ENCODE measurements at regions not wholly inside any gene's neighbourhood (a gene's known extent, or its start where the extent isn't known, plus 50 kb on each side); places are given as distances from the start of the nearest gene placed in this dataset.

DNA sequence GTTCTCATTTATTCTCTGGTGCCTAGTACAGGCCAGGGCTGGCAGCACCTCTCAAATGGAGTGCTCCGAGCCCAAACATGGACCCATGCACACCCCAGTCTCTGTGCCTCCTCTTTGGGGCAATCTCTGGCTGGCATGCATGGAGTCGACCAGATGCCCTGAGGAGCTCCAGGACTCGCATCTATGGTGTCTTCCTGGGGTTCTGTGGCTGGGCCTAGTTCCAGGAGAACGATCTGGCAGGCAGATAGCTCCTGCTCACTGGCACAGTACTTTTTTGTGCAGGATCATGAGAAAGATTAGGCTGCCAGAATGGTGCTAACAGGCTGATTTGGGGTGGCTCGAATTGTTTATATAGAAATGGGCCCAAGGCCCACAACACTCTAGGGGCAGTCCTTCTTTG lies 72.0 kb upstream of the PJA1 start:
- Histone ChIP-seq H3K36me3 (ENCODE audit: control insufficient read depth, insufficient read depth, low read length) (no peaks in the 10 kb centered on the region), H3K4me3 (ENCODE audit: low read depth, low read length) (no peak overlapping the region), H3K27me3 (ENCODE audit: control insufficient read depth, insufficient read depth, low read length) (peaks cover 2% of the 10 kb centered on the region)
- no peak for TF ChIP-seq CTCF (IDR thresholded peaks at IDR 0.05; ENCODE audit: insufficient read depth, low read length, poor library complexity, severe bottlenecking)
- no peak for DNase-seq (ENCODE audit: low read depth)

- TF ChIP-seq CTCF (IDR thresholded peaks at IDR 0.05; ENCODE audit: insufficient read depth, low read length, poor library complexity, severe bottlenecking), result no peak
- Histone ChIP-seq H3K27me3 (ENCODE audit: control insufficient read depth, insufficient read depth, low read length) (peaks cover 2% of the 10 kb centered on the region), H3K36me3 (ENCODE audit: control insufficient read depth, insufficient read depth, low read length) (no peaks in the 10 kb centered on the region), H3K4me3 (ENCODE audit: low read depth, low read length) (no peak overlapping the region)
- DNase-seq (ENCODE audit: low read depth), result no peak
These were observed 71.4 kb upstream of the PJA1 start for GRCh38 chrX:69236641-69237040.

DNA sequence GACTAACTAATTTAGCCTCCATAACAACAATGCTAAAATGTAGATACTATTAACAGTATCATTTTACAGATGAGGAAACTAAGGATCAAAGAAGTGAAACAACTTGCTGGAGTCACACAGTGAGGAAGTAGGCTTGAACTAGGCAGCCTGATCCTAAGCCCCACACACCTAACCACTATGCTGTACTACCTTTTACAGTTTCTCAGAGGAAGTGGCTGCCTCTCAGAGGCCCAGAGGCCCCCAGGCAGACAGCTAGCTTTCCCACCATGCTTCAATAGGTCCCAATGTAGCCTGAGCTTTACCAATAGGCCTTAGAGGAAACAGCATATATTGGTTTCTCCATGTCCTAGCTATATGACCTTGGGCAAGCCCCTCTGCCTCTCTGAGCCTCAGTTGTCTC lies 69.4 kb upstream of the PJA1 start:
- TF ChIP-seq CTCF (IDR thresholded peaks at IDR 0.05; ENCODE audit: insufficient read depth, low read length, poor library complexity, severe bottlenecking), result no peak
- no peak for DNase-seq (ENCODE audit: low read depth)
- no peaks in the 10 kb centered on the region for H3K36me3 ChIP-seq (ENCODE audit: control insufficient read depth, insufficient read depth, low read length)
- no peak overlapping the region for H3K4me3 ChIP-seq (ENCODE audit: low read depth, low read length)
- H3K27me3 ChIP-seq (ENCODE audit: control insufficient read depth, insufficient read depth, low read length), result no peaks in the 10 kb centered on the region

DNA sequence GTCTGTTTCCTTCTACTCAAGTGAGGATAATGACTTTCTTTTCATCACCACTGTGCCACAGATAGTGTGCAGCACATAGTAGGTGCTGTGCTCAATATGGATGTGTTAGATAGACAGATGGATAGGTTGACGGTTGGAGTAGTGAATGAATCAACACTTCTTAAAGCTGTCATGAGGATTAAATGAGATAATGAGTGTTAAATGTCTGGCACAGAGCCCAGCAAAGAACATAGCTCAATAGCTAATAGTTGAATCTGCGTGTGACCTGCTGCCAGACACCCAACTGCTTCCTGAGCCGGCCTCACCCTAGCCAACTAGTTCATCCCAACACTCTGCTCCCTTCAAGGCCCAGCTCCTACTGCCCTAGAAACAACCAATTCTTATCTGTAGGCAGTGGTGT lies 67.7 kb upstream of the PJA1 start:
- no peak for DNase-seq (ENCODE audit: low read depth)
- H3K27me3 ChIP-seq (ENCODE audit: control insufficient read depth, insufficient read depth, low read length), result no peaks in the 10 kb centered on the region
- H3K4me3 ChIP-seq (ENCODE audit: low read depth, low read length), result no peak overlapping the region
- H3K36me3 ChIP-seq (ENCODE audit: control insufficient read depth, insufficient read depth, low read length), result no peaks in the 10 kb centered on the region
- TF ChIP-seq CTCF (IDR thresholded peaks at IDR 0.05; ENCODE audit: insufficient read depth, low read length, poor library complexity, severe bottlenecking), result no peak

- TF ChIP-seq CTCF (IDR thresholded peaks at IDR 0.05; ENCODE audit: insufficient read depth, low read length, poor library complexity, severe bottlenecking), result no peak
These were observed 66.7 kb upstream of the PJA1 start for GRCh38 chrX:69231903-69232302.

DNA sequence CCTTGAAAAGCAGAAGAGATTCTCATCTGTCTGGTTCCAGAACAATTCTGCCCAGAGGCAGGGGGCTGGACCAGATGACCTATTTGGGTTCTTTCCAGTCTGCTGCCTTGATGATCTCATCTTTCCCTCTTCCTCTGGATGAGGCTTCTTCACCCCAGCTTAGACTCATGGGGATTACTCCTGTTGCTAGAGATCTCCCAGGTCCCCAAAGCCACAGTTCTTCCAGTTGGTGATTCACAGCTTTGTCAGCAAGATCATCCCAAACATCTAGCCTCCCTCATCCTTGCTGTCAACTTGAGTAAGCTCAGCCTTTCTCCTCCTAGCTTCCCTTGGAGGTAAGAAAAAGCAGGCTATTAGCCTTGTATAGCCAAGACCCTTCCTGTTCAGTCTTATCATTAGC lies 64.2 kb upstream of the PJA1 start:
- H3K27me3 ChIP-seq (ENCODE audit: control insufficient read depth, insufficient read depth, low read length), result no peaks in the 10 kb centered on the region
- H3K36me3 ChIP-seq (ENCODE audit: control insufficient read depth, insufficient read depth, low read length), result no peaks in the 10 kb centered on the region
- TF ChIP-seq CTCF (IDR thresholded peaks at IDR 0.05; ENCODE audit: insufficient read depth, low read length, poor library complexity, severe bottlenecking), result no peak
- H3K4me3 ChIP-seq (ENCODE audit: low read depth, low read length), result no peak overlapping the region
- DNase-seq (ENCODE audit: low read depth), result peak; percentile 9

More at GRCh38 chrX:69231903-69232302, 66.7 kb upstream of the PJA1 start:
- Histone ChIP-seq H3K36me3 (ENCODE audit: control insufficient read depth, insufficient read depth, low read length) (no peaks in the 10 kb centered on the region), H3K27me3 (ENCODE audit: control insufficient read depth, insufficient read depth, low read length) (no peaks in the 10 kb centered on the region), H3K4me3 (ENCODE audit: low read depth, low read length) (no peak overlapping the region)
- DNase-seq (ENCODE audit: low read depth), result no peak
